ENCODE measurements at regions not wholly inside any gene's neighbourhood (a gene's known extent, or its start where the extent isn't known, plus 50 kb on each side); places are given as distances from the start of the nearest gene placed in this dataset.
"Not testable (repeated sequence)": the region's sequence is repeated elsewhere in the genome, so short reads cannot be mapped to it uniquely, and the experiment has no call there.

GRCh38 chr15:32249207-32249606 is 153.9 kb downstream of the GOLGA8K start:
- TF ChIP-seq, protein P1, sequence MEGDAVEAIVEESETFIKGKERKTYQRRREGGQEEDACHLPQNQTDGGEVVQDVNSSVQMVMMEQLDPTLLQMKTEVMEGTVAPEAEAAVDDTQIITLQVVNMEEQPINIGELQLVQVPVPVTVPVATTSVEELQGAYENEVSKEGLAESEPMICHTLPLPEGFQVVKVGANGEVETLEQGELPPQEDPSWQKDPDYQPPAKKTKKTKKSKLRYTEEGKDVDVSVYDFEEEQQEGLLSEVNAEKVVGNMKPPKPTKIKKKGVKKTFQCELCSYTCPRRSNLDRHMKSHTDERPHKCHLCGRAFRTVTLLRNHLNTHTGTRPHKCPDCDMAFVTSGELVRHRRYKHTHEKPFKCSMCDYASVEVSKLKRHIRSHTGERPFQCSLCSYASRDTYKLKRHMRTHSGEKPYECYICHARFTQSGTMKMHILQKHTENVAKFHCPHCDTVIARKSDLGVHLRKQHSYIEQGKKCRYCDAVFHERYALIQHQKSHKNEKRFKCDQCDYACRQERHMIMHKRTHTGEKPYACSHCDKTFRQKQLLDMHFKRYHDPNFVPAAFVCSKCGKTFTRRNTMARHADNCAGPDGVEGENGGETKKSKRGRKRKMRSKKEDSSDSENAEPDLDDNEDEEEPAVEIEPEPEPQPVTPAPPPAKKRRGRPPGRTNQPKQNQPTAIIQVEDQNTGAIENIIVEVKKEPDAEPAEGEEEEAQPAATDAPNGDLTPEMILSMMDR (IDR thresholded peaks at IDR 0.05; ENCODE audit: extremely low read depth in 1 of 2, insufficient read depth in 1 of 2, low read depth in 1 of 2, low read length in 2 of 2): not testable (repeated sequence)
- not testable (repeated sequence) for TF ChIP-seq MAX (IDR thresholded peaks at IDR 0.05; ENCODE audit: insufficient read depth, insufficient read length); POLR2A (IDR thresholded peaks at IDR 0.05; ENCODE audit: low read depth, low read length); EZH2 (IDR thresholded peaks at IDR 0.05; ENCODE audit: borderline replicate concordance, low read depth, low read length, severe bottlenecking); JUN (IDR thresholded peaks at IDR 0.05; ENCODE audit: borderline replicate concordance, insufficient read depth, insufficient read length, low read depth); POLR2AphosphoS5 (IDR thresholded peaks at IDR 0.05; ENCODE audit: insufficient read depth, low read depth, low read length); MYC (IDR thresholded peaks at IDR 0.05; ENCODE audit: low read depth, low read length); FOS (IDR thresholded peaks at IDR 0.05; ENCODE audit: borderline replicate concordance, insufficient read depth, low read length)
